OCI-LY3 (cell line): ENCODE measurements at regions not wholly inside any gene's neighbourhood (a gene's known extent, or its start where the extent isn't known, plus 50 kb on each side); places are given as distances from the start of the nearest gene placed in this dataset.
"Not testable (repeated sequence)": the region's sequence is repeated elsewhere in the genome, so short reads cannot be mapped to it uniquely, and the experiment has no call there.

Experiments
- H2AFZ ChIP-seq: fragments of 200-600, 300-600 bp; shearing (Covaris generic); 2 replicates; pipeline ENCODE4 v1.6.0; 2014; ENCODE audit warnings: antibody characterized with exemption, low read depth, low read length
- H3K27ac ChIP-seq: fragments of 200-600, 300-600 bp; sonication (generic); 2 replicates; pipeline ENCODE4 v1.5.1; 2014; ENCODE audit warnings: mild to moderate bottlenecking, low read length, moderate library complexity, mixed read lengths
- H3K27me3 ChIP-seq: fragments of 200-600, 300-600 bp; sonication (generic); 2 replicates; pipeline ENCODE4 v1.6.1; 2014; ENCODE audit warnings: low read depth, low read length, mixed read lengths
- H3K36me3 ChIP-seq: fragments of 200-600, 300-600 bp; sonication (generic); replicated peaks from 2 replicates; pipeline ENCODE3; 2014; ENCODE audit warnings: low read depth, low read length, mixed read lengths
- H3K4me1 ChIP-seq: fragments of 300-600, 200-600 bp; sonication (generic); 2 replicates; pipeline ENCODE4 v1.6.1; 2014; ENCODE audit warnings: low read length, mixed read lengths
- H3K4me2 ChIP-seq: fragments of 200-600, 300-600 bp; sonication (generic); 2 replicates; pipeline ENCODE4 v1.6.1; 2014; ENCODE audit warnings: low read length, mixed read lengths
- H3K4me3 ChIP-seq: fragments of 300-600, 200-600 bp; sonication (generic); 2 replicates; pipeline ENCODE4 v1.5.1; 2014; ENCODE audit warnings: antibody characterized with exemption, mild to moderate bottlenecking, low read length, moderate library complexity
- H3K79me2 ChIP-seq: fragments of 300-600, 200-600 bp; shearing (Covaris generic); 2 replicates; pipeline ENCODE4 v1.6.1; 2014; ENCODE audit warnings: mild to moderate bottlenecking, low read length, mixed read lengths
- H3K9ac ChIP-seq: fragments of 300-600, 200-600 bp; shearing (Covaris generic); 2 replicates; pipeline ENCODE4 v1.6.0; 2014; ENCODE audit warnings: mild to moderate bottlenecking, low read length, moderate library complexity
- H3K9me3 ChIP-seq: fragments of 200-600, 300-600 bp; shearing (Covaris generic); 2 replicates; pipeline ENCODE4 v1.6.1; 2014; ENCODE audit warnings: low read length, mixed read lengths; ENCODE audit not compliant: insufficient read depth
- H4K20me1 ChIP-seq: fragments of 200-600, 300-600 bp; sonication (generic); 2 replicates; pipeline ENCODE4 v1.6.1; 2016; ENCODE audit warnings: low read length, mixed read lengths; ENCODE audit not compliant: insufficient read depth
- CTCF ChIP-seq: fragments of 200-600, 300-600 bp; sonication (generic); IDR thresholded peaks from 2 replicates; pipeline ENCODE4 v1.5.1; 2014; ENCODE audit warnings: antibody characterized with exemption, low read length, low read depth
- EZH2phosphoT487 ChIP-seq: fragments of 200-600 bp; shearing (Covaris generic); IDR thresholded peaks from 2 replicates; pipeline ENCODE4 v1.6.1; 2018; ENCODE audit warnings: antibody characterized with exemption, mixed run types, low read depth

- no peak overlapping the region for H3K27ac ChIP-seq
Observed at GRCh38 chr3:137148917-137149316, 191.1 kb downstream of the IL20RB start.

DNA sequence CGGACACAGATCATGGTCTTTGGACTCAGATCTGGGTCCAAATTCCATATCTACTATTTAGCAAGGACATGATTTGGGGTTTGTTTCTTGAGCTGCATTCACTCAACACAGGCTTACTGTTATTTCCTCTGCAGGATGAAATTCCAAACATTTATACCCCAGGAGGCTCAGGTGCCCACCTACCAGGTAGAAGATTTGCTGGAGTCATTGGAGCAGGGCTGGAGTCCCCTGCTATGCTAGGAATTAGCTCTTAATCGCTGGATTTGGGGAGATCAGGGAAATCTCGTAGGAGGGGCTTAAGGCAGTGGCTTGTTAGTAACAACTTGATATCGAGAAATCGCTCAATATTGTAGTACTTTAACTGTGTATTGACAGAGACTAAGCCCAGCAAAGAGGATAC lies 193.0 kb downstream of the IL20RB start:
- Histone ChIP-seq H3K4me3 (no peak overlapping the region), H3K79me2 (no peaks in the 10 kb centered on the region), H3K4me1 (no peaks in the 10 kb centered on the region)

More at GRCh38 chr3:137148917-137149316, 191.1 kb downstream of the IL20RB start:
- Histone ChIP-seq H4K20me1 (no peaks in the 10 kb centered on the region), H3K36me3 (no peaks in the 10 kb centered on the region), H3K27me3 (0 out of 2 replicates have a peak, but pooled peaks cover 5% of the 10 kb centered on the region), H3K4me3 (no peak overlapping the region), H3K4me1 (no peaks in the 10 kb centered on the region), H3K9me3 (no peaks in the 10 kb centered on the region), H3K79me2 (no peaks in the 10 kb centered on the region), H3K9ac (no peak overlapping the region), H2AFZ (no peak overlapping the region), H3K4me2 (no peak overlapping the region)
- TF ChIP-seq EZH2phosphoT487, result no peak
- no peak for TF ChIP-seq CTCF

GRCh38 chr3:137153046-137153445 lies 195.3 kb downstream of the IL20RB start:
- not testable (repeated sequence) for H2AFZ ChIP-seq, H3K79me2 ChIP-seq, H3K27ac ChIP-seq, H3K4me3 ChIP-seq, H3K4me2 ChIP-seq, H3K9ac ChIP-seq, H4K20me1 ChIP-seq, H3K9me3 ChIP-seq, H3K4me1 ChIP-seq, H3K36me3 ChIP-seq, H3K27me3 ChIP-seq

More for the DNA sequence above, 193.0 kb downstream of the IL20RB start:
- TF ChIP-seq CTCF, result no peak
- no peak for TF ChIP-seq EZH2phosphoT487
- no peak overlapping the region for H3K9ac ChIP-seq
- no peak overlapping the region for H3K27ac ChIP-seq
- no peaks in the 10 kb centered on the region for H3K9me3 ChIP-seq
- no peak overlapping the region for H3K4me2 ChIP-seq
- H3K36me3 ChIP-seq, result no peaks in the 10 kb centered on the region
- no peak overlapping the region for H2AFZ ChIP-seq
- 0 out of 2 replicates have a peak, but pooled peaks cover 5% of the 10 kb centered on the region for H3K27me3 ChIP-seq
- no peaks in the 10 kb centered on the region for H4K20me1 ChIP-seq

DNA sequence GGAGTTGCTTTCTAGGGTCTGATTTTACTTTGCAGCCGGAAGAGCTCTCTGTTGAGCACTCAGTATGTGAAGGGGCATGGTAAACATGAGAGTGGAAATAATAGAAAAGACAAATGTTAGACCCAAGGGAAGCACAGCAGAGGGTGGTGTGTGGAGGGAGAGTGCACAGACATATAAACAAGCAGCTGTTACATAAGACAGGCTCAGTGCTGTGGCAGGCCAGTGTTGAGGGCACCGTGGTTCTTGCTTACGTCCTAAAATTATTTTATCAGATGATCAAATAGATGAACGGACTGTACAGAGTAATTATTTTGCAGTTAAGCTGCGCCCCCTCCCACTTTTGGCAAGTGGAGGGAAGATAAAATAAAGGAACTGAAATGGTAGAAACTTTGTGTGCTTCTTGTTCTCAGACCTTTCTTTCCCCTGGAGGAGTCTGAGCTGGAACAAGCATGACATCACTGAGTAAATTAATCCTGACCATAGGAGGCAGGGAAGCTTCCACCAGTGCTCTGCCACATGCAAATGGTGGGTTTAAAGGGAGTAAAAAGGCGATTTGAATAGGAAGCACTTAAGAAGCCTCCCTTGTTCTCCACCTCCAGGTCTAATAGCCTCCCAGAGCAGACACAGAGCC lies 205.6 kb downstream of the IL20RB start:
- TF ChIP-seq EZH2phosphoT487 (no peak), CTCF (no peak)
- no peak overlapping the region for H3K9ac ChIP-seq

More for the DNA sequence above, 205.6 kb downstream of the IL20RB start:
- H3K4me3 ChIP-seq, result peak overlapping the region; percentile 34
- no peaks in the 10 kb centered on the region for H3K79me2 ChIP-seq
- H3K4me1 ChIP-seq, result peaks cover 9% of the 10 kb centered on the region
- peak overlapping the region; percentile 35; the same call in 1 of the 2 replicates for H2AFZ ChIP-seq
- peak overlapping the region; percentile 49 for H3K4me2 ChIP-seq
- no peaks in the 10 kb centered on the region for H3K36me3 ChIP-seq
- H3K27me3 ChIP-seq, result no peaks in the 10 kb centered on the region
- no peak overlapping the region for H3K27ac ChIP-seq
- no peaks in the 10 kb centered on the region for H4K20me1 ChIP-seq
- no peaks in the 10 kb centered on the region for H3K9me3 ChIP-seq
